ENCODE measurements at regions not wholly inside any gene's neighbourhood (a gene's known extent, or its start where the extent isn't known, plus 50 kb on each side); places are given as distances from the start of the nearest gene placed in this dataset.

DNA sequence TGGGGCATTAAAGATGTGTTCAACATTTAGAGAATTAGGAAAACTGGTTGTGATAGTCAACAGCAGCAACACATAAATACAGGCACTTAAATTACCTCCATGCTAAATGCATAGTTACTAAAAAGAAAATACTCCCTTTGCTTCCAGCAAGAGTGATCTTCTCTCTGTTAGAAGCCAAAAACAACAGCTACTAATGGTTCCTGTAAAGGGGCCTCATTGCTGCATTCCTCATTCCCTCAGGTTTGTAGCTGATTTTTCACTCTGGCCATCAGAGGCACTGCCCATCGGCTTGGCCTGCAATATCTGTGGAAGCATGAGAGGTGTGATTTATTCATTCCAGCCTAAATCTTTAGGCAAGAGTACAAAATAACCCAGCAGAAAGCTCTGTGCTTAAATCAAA is 466.0 kb upstream of the ADAMTS16 start:
- Histone ChIP-seq H3F3A (ENCODE audit: insufficient read depth, low read length) (no peaks in the 10 kb centered on the region), H3K9me3 (replicated peaks; ENCODE audit: insufficient read depth, low read length) (no peaks in the 10 kb centered on the region), H4K20me1 (ENCODE audit: insufficient read depth, low read length) (no peaks in the 10 kb centered on the region), H3K9ac (ENCODE audit: low read length) (no peak overlapping the region), H3K79me2 (ENCODE audit: low read length) (no peaks in the 10 kb centered on the region), H3K36me3 (replicated peaks; ENCODE audit: insufficient read depth, low read length) (no peaks in the 10 kb centered on the region), H3K4me3 (ENCODE audit: low read length) (no peak overlapping the region), H3K4me1 (ENCODE audit: low read length) (no peaks in the 10 kb centered on the region), H3K4me2 (ENCODE audit: low read depth, low read length) (no peak overlapping the region), H2AFZ (ENCODE audit: low read length) (no peak overlapping the region), H3K27ac (ENCODE audit: low read length) (no peak overlapping the region), H3K27me3 (replicated peaks; ENCODE audit: insufficient read depth, low read length) (no peaks in the 10 kb centered on the region), H3K9me2 (replicated peaks; ENCODE audit: insufficient read depth, low read length) (no peaks in the 10 kb centered on the region)
- DNase-seq, result no peak
- TF ChIP-seq EZH2phosphoT487 (IDR thresholded peaks at IDR 0.05; ENCODE audit: low read length) (no peak), EZH2 (optimal IDR thresholded peaks at IDR 0.05; ENCODE audit: low read depth, low read length) (no peak)
- TF ChIP-seq, protein P1, sequence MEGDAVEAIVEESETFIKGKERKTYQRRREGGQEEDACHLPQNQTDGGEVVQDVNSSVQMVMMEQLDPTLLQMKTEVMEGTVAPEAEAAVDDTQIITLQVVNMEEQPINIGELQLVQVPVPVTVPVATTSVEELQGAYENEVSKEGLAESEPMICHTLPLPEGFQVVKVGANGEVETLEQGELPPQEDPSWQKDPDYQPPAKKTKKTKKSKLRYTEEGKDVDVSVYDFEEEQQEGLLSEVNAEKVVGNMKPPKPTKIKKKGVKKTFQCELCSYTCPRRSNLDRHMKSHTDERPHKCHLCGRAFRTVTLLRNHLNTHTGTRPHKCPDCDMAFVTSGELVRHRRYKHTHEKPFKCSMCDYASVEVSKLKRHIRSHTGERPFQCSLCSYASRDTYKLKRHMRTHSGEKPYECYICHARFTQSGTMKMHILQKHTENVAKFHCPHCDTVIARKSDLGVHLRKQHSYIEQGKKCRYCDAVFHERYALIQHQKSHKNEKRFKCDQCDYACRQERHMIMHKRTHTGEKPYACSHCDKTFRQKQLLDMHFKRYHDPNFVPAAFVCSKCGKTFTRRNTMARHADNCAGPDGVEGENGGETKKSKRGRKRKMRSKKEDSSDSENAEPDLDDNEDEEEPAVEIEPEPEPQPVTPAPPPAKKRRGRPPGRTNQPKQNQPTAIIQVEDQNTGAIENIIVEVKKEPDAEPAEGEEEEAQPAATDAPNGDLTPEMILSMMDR (IDR thresholded peaks at IDR 0.05; ENCODE audit: low read length), result no peak

DNA sequence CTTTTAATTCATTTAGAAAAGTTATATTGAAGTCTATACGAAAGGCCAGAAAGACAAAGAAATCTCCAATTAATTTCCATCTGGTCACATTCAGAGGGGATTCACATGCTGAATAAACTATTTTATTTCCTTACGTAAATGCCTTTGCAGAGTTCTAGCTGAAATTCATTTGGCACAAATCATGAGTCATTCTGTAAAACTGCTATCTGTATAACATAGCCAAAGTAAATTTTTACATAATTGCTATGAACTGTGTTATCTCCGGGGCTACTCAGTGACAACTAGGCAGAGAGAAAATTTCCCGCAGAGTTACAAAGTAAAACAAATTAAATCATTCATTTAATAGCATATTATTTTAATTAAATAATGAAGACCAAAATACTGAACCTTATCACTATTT is 463.2 kb upstream of the ADAMTS16 start:
- H3K9me2 ChIP-seq (replicated peaks; ENCODE audit: insufficient read depth, low read length), result no peaks in the 10 kb centered on the region
- H4K20me1 ChIP-seq (ENCODE audit: insufficient read depth, low read length), result no peaks in the 10 kb centered on the region
- DNase-seq, result no peak
- TF ChIP-seq EZH2phosphoT487 (IDR thresholded peaks at IDR 0.05; ENCODE audit: low read length) (no peak), EZH2 (optimal IDR thresholded peaks at IDR 0.05; ENCODE audit: low read depth, low read length) (no peak)
- TF ChIP-seq, protein P1 (IDR thresholded peaks at IDR 0.05; ENCODE audit: low read length), result no peak
- H2AFZ ChIP-seq (ENCODE audit: low read length), result no peak overlapping the region
- no peaks in the 10 kb centered on the region for H3K9me3 ChIP-seq (replicated peaks; ENCODE audit: insufficient read depth, low read length)
- H3K4me2 ChIP-seq (ENCODE audit: low read depth, low read length), result no peak overlapping the region
- no peaks in the 10 kb centered on the region for H3F3A ChIP-seq (ENCODE audit: insufficient read depth, low read length)
- H3K36me3 ChIP-seq (replicated peaks; ENCODE audit: insufficient read depth, low read length), result no peaks in the 10 kb centered on the region
- no peaks in the 10 kb centered on the region for H3K27me3 ChIP-seq (replicated peaks; ENCODE audit: insufficient read depth, low read length)
- H3K4me3 ChIP-seq (ENCODE audit: low read length), result no peak overlapping the region
- H3K79me2 ChIP-seq (ENCODE audit: low read length), result no peaks in the 10 kb centered on the region
- H3K9ac ChIP-seq (ENCODE audit: low read length), result no peak overlapping the region
- no peak overlapping the region for H3K27ac ChIP-seq (ENCODE audit: low read length)
- no peaks in the 10 kb centered on the region for H3K4me1 ChIP-seq (ENCODE audit: low read length)

DNA sequence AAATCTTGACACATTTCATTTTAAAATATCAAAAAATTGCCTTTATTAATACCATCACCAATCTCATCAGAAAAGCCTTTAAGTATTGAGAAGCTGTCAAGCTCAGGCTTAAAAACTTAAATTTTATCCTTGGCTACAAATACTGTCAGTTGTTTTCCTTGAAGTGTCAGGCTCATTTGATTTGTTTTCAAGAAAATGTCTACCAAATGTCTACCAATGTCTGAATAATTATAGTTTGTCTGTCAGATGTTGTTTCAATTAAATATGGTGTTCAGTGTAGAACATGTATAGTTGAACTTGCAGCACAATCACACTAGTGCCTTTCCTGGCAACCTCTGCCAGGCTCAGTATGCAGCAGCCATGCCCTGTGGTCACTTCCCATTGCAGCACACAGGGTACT is 455.2 kb upstream of the ADAMTS16 start:
- H3K9ac ChIP-seq (ENCODE audit: low read length), result no peak overlapping the region
- H2AFZ ChIP-seq (ENCODE audit: low read length), result no peak overlapping the region
- H3K36me3 ChIP-seq (replicated peaks; ENCODE audit: insufficient read depth, low read length), result no peaks in the 10 kb centered on the region
- no peak overlapping the region for H3K27ac ChIP-seq (ENCODE audit: low read length)
- no peak overlapping the region for H3K4me3 ChIP-seq (ENCODE audit: low read length)
- H3K4me2 ChIP-seq (ENCODE audit: low read depth, low read length), result no peak overlapping the region
- no peak for DNase-seq
- no peaks in the 10 kb centered on the region for H3K9me2 ChIP-seq (replicated peaks; ENCODE audit: insufficient read depth, low read length)
- H3F3A ChIP-seq (ENCODE audit: insufficient read depth, low read length), result no peaks in the 10 kb centered on the region
- H3K79me2 ChIP-seq (ENCODE audit: low read length), result no peaks in the 10 kb centered on the region
- no peaks in the 10 kb centered on the region for H4K20me1 ChIP-seq (ENCODE audit: insufficient read depth, low read length)
- H3K27me3 ChIP-seq (replicated peaks; ENCODE audit: insufficient read depth, low read length), result no peaks in the 10 kb centered on the region
- no peaks in the 10 kb centered on the region for H3K9me3 ChIP-seq (replicated peaks; ENCODE audit: insufficient read depth, low read length)
- TF ChIP-seq EZH2 (optimal IDR thresholded peaks at IDR 0.05; ENCODE audit: low read depth, low read length), result no peak
- no peak for TF ChIP-seq EZH2phosphoT487 (IDR thresholded peaks at IDR 0.05; ENCODE audit: low read length)
- TF ChIP-seq, protein P1 (IDR thresholded peaks at IDR 0.05; ENCODE audit: low read length), result no peak
- no peaks in the 10 kb centered on the region for H3K4me1 ChIP-seq (ENCODE audit: low read length)

All from MM.1S (cell line).